ENCODE measurements at regions not wholly inside any gene's neighbourhood (a gene's known extent, or its start where the extent isn't known, plus 50 kb on each side); places are given as distances from the start of the nearest gene placed in this dataset.

GRCh38 chr16:5681966-5682365, 584.4 kb upstream of the EEF2KMT start:
- no peak for DNase-seq

GRCh38 chr16:5678371-5678770, 580.8 kb upstream of the EEF2KMT start:
- no peak for DNase-seq

GRCh38 chr16:5671421-5671820, 573.8 kb upstream of the EEF2KMT start:
- DNase-seq: no peak

GRCh38 chr16:5670198-5670597, 572.6 kb upstream of the EEF2KMT start:
- no peak for DNase-seq

GRCh38 chr16:5668553-5668952, 571.0 kb upstream of the EEF2KMT start:
- no peak for DNase-seq

- DNase-seq: no peak
Measured at GRCh38 chr16:5665834-5666233, 568.2 kb upstream of the EEF2KMT start.

GRCh38 chr16:5653789-5654188, 556.2 kb upstream of the EEF2KMT start:
- DNase-seq: no peak

- DNase-seq: no peak
Measured at GRCh38 chr16:5653041-5653440, 555.4 kb upstream of the EEF2KMT start.

- peak; percentile 89 for DNase-seq
Measured at GRCh38 chr16:5649762-5650743, 552.5 kb upstream of the EEF2KMT start.

- no peak for DNase-seq
Measured at GRCh38 chr16:5647051-5647450, 549.5 kb upstream of the EEF2KMT start.

GRCh38 chr16:5643855-5644531, 546.4 kb upstream of the EEF2KMT start:
- DNase-seq: no peak

- no peak for DNase-seq
Measured at GRCh38 chr16:5642436-5642835, 544.8 kb upstream of the EEF2KMT start.

- no peak for DNase-seq
Measured at GRCh38 chr16:5642011-5642410, 544.4 kb upstream of the EEF2KMT start.

GRCh38 chr16:5640883-5641282, 543.3 kb upstream of the EEF2KMT start:
- no peak for DNase-seq

- DNase-seq: no peak
Measured at GRCh38 chr16:5639531-5639930, 541.9 kb upstream of the EEF2KMT start.

GRCh38 chr16:5635331-5635730, 537.7 kb upstream of the EEF2KMT start:
- no peak for DNase-seq

GRCh38 chr16:5634666-5635180, 537.1 kb upstream of the EEF2KMT start:
- DNase-seq: no peak

GRCh38 chr16:5633845-5634440, 536.3 kb upstream of the EEF2KMT start:
- DNase-seq: no peak

GRCh38 chr16:5622234-5622884, 524.8 kb upstream of the EEF2KMT start:
- DNase-seq: no peak

GRCh38 chr16:5621826-5622225, 524.2 kb upstream of the EEF2KMT start:
- no peak for DNase-seq

GRCh38 chr16:5619304-5619703, 521.7 kb upstream of the EEF2KMT start:
- no peak for DNase-seq

- DNase-seq: no peak
Measured at GRCh38 chr16:5616841-5617240, 519.2 kb upstream of the EEF2KMT start.

Data from DMS153 (cell line).